GM12892 (cell line): ENCODE measurements at regions not wholly inside any gene's neighbourhood (a gene's known extent, or its start where the extent isn't known, plus 50 kb on each side); places are given as distances from the start of the nearest gene placed in this dataset.
"Not testable (repeated sequence)": the region's sequence is repeated elsewhere in the genome, so short reads cannot be mapped to it uniquely, and the experiment has no call there.

Source experiments
- POLR2A ChIP-seq: IDR thresholded peaks from 2 replicates; pipeline ENCODE4 v1.6.1; 2011; ENCODE audit warnings: low read depth, low read length, control low read depth
- TAF1 ChIP-seq: IDR thresholded peaks from 2 replicates; pipeline ENCODE4 v1.6.1; 2011; ENCODE audit warnings: low read depth, mild to moderate bottlenecking, control low read depth, low read length, borderline replicate concordance

DNA sequence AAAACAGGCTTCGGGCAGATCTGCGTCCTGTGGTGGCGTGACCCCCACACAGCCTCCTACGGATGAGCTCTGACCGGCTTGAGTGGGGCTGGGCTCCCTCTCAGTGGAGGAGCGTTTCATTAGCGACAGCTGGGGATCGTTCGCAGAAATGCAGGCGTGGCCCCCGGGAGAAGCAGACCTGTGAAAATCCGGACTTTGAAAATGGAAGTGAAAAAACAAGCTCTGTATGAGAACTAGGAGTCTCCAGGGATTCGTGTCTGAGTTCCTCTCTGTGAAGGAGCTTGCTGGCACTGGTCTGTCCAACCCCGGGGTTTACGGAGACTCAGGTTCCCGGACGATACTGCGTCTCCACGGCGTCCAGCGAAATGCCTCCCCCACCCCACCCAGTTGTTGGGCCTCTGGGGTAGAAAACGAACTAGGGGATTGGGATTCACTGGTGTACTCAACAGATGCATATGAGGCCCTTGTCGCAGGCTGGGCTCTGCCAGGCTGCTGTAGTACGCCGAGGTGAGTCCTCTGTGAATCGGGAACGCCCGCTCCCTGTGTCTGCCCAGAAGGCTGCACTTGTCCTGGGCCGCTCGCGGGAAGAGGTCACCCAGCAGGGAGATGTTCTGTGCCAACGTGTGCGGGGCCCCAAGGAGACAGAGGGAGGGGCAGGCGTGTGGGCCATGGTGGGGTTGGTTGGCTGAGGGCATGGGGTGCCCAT lies 119.7 kb upstream of the ZNF469 start:
- not testable (repeated sequence) for TF ChIP-seq POLR2A, TAF1
